ENCODE measurements at regions not wholly inside any gene's neighbourhood (a gene's known extent, or its start where the extent isn't known, plus 50 kb on each side); places are given as distances from the start of the nearest gene placed in this dataset.

DNA sequence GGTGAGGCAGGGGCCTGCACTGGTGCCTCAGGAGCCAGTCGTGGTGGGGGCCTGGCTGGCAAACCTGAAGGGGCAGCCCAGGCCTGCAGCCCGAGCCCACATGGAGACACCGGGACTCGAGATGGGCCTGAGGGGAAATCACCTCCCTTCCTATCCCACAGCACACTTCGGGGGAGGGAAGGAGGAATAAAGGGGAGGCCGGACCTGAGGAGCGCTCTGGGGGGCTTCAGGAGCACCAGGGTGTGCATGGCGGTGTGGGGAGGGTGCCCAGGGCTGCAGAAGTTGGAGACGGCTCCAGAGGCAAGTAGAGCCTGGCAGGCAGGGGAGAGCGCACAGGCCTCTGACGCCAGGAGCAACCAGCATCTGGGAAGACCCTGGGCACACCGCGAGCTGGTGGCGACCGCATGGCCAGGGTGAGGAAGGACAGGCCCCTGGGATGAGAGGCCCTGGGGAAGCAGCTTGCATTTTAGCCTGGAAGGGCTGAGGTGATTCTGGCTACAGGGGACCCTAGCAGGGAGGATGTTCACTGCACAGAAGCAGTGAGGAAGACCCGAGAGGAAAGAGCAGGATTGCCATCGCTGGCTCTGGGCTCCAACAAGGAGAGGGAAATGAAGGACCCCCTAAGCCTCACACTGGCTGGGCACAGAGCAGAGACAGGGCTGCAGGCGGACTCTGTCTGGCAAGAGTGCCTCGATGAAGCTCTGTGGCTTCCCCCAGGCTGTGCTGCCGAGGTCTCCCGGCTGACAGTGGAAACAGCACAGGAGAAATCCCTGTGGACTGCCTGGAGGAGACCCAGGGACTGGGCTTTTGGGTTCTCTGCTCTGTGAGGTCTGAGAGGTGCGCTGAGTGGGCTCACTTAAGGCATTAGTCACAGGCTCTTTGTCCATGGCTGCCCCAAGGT lies 457.7 kb downstream of the BRD1 start:
- no peak overlapping the region for H3K4me3 ChIP-seq (ENCODE audit: control insufficient read depth, low read depth, low read length)
- no peak for DNase-seq (ENCODE audit: low read depth)
- TF ChIP-seq, protein P1, sequence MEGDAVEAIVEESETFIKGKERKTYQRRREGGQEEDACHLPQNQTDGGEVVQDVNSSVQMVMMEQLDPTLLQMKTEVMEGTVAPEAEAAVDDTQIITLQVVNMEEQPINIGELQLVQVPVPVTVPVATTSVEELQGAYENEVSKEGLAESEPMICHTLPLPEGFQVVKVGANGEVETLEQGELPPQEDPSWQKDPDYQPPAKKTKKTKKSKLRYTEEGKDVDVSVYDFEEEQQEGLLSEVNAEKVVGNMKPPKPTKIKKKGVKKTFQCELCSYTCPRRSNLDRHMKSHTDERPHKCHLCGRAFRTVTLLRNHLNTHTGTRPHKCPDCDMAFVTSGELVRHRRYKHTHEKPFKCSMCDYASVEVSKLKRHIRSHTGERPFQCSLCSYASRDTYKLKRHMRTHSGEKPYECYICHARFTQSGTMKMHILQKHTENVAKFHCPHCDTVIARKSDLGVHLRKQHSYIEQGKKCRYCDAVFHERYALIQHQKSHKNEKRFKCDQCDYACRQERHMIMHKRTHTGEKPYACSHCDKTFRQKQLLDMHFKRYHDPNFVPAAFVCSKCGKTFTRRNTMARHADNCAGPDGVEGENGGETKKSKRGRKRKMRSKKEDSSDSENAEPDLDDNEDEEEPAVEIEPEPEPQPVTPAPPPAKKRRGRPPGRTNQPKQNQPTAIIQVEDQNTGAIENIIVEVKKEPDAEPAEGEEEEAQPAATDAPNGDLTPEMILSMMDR (IDR thresholded peaks at IDR 0.05; ENCODE audit: control insufficient read depth, insufficient read depth, low read depth, low read length, missing control alignments), result no peak

DNA sequence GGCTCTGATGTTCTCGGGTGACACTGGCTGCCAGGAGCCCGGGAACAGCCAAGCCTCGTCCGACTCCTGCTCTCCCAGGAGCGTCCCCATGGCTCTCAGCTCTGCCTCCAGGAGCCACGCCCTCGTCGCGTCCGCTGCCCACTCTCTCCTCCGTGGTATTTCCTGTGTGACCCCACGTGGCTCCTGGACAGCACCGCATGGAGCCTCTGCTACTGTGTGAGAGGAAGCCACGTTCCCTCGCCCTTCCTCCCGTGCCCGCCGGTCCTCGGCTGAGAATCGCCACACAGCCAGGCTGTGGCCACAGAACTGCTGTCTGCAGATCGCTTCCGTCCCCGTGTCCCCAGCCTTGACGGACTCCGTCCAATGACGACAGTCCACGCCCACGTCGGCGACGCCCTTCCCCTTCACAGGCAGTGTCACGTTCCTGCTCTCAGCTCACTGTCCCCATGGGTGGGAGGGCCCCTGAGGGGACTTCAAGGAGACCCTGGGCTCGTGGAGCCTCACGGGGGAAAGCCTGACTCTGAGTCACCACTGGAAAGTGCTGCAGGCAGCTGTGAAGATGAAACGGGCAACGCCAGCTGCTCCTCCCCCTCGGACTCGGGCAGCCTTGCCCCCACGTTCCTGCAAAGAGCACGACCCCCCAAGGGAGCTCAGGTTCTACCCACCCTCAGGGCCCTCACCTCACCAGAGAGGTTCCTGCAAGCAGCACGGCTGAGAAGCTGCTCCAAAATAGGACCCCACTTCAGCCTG lies 458.5 kb downstream of the BRD1 start:
- H3K4me3 ChIP-seq (ENCODE audit: control insufficient read depth, low read depth, low read length), result no peak overlapping the region
- no peak for DNase-seq (ENCODE audit: low read depth)

DNA sequence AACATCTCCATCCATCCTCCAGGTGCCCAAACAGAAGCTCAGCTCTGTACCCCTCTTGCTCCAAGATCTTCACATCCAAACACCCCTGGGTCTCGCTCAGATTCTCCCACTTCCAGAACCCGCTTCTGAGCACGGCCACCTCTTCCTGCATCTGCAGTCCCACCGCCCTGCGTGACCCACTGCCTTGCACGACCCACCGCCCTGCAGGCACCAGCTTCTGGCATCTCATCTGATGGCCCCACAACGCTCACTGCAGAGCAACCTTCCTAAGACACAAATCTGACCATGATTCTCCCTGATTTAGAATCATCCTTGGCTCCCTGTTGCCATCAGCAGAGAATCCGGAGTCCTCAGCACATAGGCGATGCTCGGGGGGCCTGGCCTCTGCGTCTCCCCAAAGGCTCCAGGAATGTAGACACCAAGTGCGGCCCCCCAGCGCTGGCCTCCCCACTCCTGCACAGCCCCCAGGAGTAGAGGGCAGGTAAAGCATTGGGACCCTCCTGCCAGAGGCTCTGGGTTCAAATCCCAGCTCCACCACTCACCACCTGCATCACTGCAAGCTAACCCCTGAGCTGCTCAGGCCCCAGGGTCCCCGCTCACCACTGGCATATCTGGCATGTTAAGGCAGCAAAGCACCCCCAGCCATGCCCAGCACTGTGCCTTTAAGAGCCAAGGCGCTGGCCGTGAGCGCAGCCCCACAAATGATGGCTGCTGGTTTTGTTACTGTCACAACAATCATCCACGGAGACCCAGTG lies 459.3 kb downstream of the BRD1 start:
- TF ChIP-seq, protein P1 (IDR thresholded peaks at IDR 0.05; ENCODE audit: control insufficient read depth, insufficient read depth, low read depth, low read length, missing control alignments), result no peak
- no peak overlapping the region for H3K4me3 ChIP-seq (ENCODE audit: control insufficient read depth, low read depth, low read length)
- no peak for DNase-seq (ENCODE audit: low read depth)

More for the DNA sequence above, 458.5 kb downstream of the BRD1 start:
- TF ChIP-seq, protein P1 (IDR thresholded peaks at IDR 0.05; ENCODE audit: control insufficient read depth, insufficient read depth, low read depth, low read length, missing control alignments), result no peak

DNA sequence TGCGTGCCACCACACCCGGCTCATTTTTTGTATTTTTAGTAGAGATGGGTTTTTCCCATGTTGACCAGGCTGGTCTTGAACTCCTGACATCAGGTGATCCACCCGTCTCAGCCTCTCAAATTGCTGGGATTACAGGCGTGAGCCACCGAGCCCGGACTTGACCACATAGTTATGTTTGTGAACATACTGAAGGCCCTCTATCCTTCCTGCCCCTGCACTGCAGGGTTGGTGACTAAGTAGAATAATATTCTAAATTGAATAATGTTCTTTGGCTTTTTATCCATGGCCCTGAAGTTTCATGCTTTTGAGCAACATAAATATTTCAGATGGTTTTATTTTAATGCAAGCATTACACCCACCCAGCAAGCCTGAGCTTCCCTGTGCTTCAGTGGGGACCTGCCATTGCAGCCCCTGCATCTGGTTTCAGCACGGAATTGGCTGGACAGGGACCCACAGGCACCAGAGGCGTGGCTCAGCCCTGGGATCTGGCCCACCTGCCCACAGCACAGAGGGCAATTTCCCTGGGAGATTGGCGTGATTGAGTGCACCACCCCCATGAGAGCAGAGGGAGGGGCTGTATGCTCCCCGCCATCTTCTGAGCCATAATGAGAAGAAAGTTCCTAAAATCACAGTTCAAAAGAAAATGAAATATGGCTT lies 460.5 kb downstream of the BRD1 start:
- TF ChIP-seq, protein P1 (IDR thresholded peaks at IDR 0.05; ENCODE audit: control insufficient read depth, insufficient read depth, low read depth, low read length, missing control alignments), result no peak
- no peak for DNase-seq (ENCODE audit: low read depth)
- H3K4me3 ChIP-seq (ENCODE audit: control insufficient read depth, low read depth, low read length), result no peak overlapping the region

DNA sequence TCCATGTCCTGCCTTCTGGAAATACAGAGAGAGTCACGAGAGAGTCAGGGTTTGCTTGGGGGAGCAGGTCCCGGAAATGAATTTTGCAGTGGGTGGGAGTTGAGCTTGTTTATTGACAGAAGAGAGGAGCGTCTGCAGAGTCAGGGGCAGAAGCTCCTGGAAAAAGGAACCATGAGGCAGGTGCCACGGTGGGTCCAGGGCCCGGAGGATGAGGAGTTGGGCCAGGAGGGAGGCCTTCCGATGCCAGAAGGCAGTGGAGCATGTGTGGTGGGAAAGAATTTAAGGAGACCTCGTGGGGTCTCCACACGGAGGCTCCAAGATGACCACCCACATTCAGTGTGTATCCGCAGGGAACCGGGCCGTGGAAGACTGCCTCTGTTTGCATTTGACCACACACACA lies 461.2 kb downstream of the BRD1 start:
- DNase-seq (ENCODE audit: low read depth), result no peak
- no peak overlapping the region for H3K4me3 ChIP-seq (ENCODE audit: control insufficient read depth, low read depth, low read length)
- TF ChIP-seq, protein P1 (IDR thresholded peaks at IDR 0.05; ENCODE audit: control insufficient read depth, insufficient read depth, low read depth, low read length, missing control alignments), result no peak

DNA sequence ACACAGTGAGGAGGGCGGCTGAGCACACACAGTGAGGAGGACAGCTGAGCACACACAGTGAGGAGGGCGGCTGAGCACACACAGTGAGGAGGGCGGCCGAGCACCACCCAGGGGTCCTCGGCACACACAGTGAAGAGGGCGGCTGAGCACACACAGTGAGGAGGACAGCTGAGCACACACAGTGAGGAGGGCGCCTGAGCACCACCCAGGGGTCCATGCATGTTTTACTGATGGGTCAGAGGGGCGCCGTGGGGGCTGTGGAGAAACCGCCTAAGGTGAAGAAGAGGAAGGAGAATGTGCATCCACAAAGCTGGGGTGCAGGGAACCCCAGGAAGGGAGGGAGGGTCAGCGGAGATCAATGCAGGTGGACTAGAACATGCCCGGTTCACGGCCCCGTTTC lies 461.8 kb downstream of the BRD1 start:
- DNase-seq (ENCODE audit: low read depth), result no peak
- H3K4me3 ChIP-seq (ENCODE audit: control insufficient read depth, low read depth, low read length), result no peak overlapping the region
- TF ChIP-seq, protein P1 (IDR thresholded peaks at IDR 0.05; ENCODE audit: control insufficient read depth, insufficient read depth, low read depth, low read length, missing control alignments), result no peak

Data from AG09309 (cell line).